Astrocyte (in vitro differentiated cells and primary cell): ENCODE measurements at regions not wholly inside any gene's neighbourhood (a gene's known extent, or its start where the extent isn't known, plus 50 kb on each side); places are given as distances from the start of the nearest gene placed in this dataset.

Experiments used
- DNase-seq: peaks from one replicate; pipeline ENCODE4 v3.0.0-alpha.2; 2010; ENCODE audit warnings: low read depth
- FAIRE-seq: peaks from 2 replicates; lab custom pipeline; 2011; peaks lifted over from hg19 to GRCh38; lab: Jason Lieb, UNC
- H2AFZ ChIP-seq: 2 replicates; pipeline ENCODE4 v1.6.0; 2012; ENCODE audit warnings: low read depth, low read length, inconsistent platforms
- H3K27ac ChIP-seq: 2 replicates; pipeline ENCODE4 v1.5.1; 2011; ENCODE audit warnings: low read depth, low read length, inconsistent platforms
- H3K27me3 ChIP-seq: 2 replicates; pipeline ENCODE4 v1.6.0; 2011; ENCODE audit warnings: low read length, inconsistent platforms; ENCODE audit not compliant: insufficient read depth
- H3K36me3 ChIP-seq: 2 replicates; pipeline ENCODE4 v1.5.1; 2011; ENCODE audit warnings: low read length, inconsistent platforms; ENCODE audit not compliant: insufficient read depth
- H3K4me1 ChIP-seq: 2 replicates; pipeline ENCODE4 v1.5.1; 2011; ENCODE audit warnings: low read length, inconsistent platforms; ENCODE audit not compliant: insufficient read depth
- H3K4me2 ChIP-seq: 2 replicates; pipeline ENCODE4 v1.6.0; 2012; ENCODE audit warnings: low read length, inconsistent platforms
- H3K4me3 ChIP-seq: 2 replicates; pipeline ENCODE4 v1.5.1; 2011; ENCODE audit warnings: low read depth, mild to moderate bottlenecking, low read length, inconsistent platforms; ENCODE audit not compliant: insufficient read depth
- H3K79me2 ChIP-seq: 2 replicates; pipeline ENCODE4 v1.6.0; 2012; ENCODE audit warnings: mild to moderate bottlenecking, low read length, inconsistent platforms; ENCODE audit not compliant: insufficient read depth
- H3K9ac ChIP-seq: 2 replicates; pipeline ENCODE4 v1.6.0; 2012; ENCODE audit warnings: mild to moderate bottlenecking, low read length, inconsistent platforms
- H3K9me3 ChIP-seq: 2 replicates; pipeline ENCODE4 v1.5.1; 2012; ENCODE audit warnings: low read depth, mild to moderate bottlenecking, low read length, inconsistent platforms; ENCODE audit not compliant: insufficient read depth
- H4K20me1 ChIP-seq: 2 replicates; pipeline ENCODE4 v1.6.0; 2012; ENCODE audit warnings: low read length, inconsistent platforms; ENCODE audit not compliant: insufficient read depth
- H3K27ac Mint-ChIP-seq: one replicate; pipeline ENCODE4 v1.8.0; 2021; ENCODE audit warnings: mild to moderate bottlenecking, mixed read lengths; ENCODE audit not compliant: unreplicated experiment
- H3K27me3 Mint-ChIP-seq: one replicate; pipeline ENCODE4 v1.8.0; 2021; ENCODE audit warnings: low read depth, mixed read lengths; ENCODE audit not compliant: unreplicated experiment
- H3K36me3 Mint-ChIP-seq: one replicate; pipeline ENCODE4 v1.8.0; 2021; ENCODE audit warnings: low read depth, mixed read lengths; ENCODE audit not compliant: unreplicated experiment
- H3K4me1 Mint-ChIP-seq: one replicate; pipeline ENCODE4 v1.8.0; 2021; ENCODE audit warnings: low read depth, mixed read lengths; ENCODE audit not compliant: unreplicated experiment
- H3K4me3 Mint-ChIP-seq: one replicate; pipeline ENCODE4 v1.8.0; 2021; ENCODE audit warnings: mild to moderate bottlenecking, moderate library complexity, mixed read lengths; ENCODE audit not compliant: unreplicated experiment
- H3K9me3 Mint-ChIP-seq: one replicate; pipeline ENCODE4 v1.8.0; 2021; ENCODE audit warnings: mild to moderate bottlenecking, mixed read lengths; ENCODE audit not compliant: unreplicated experiment
- EZH2 ChIP-seq: IDR thresholded peaks from 2 replicates; pipeline ENCODE4 v1.6.1; 2012; ENCODE audit warnings: mild to moderate bottlenecking, low read length, inconsistent platforms; ENCODE audit not compliant: insufficient read depth
- TF ChIP-seq, protein P1 (sequence below): IDR thresholded peaks from 2 replicates; pipeline ENCODE4 v1.5.1; 2011; ENCODE audit warnings: low read depth, mild to moderate bottlenecking, inconsistent platforms, low read length, moderate library complexity; ENCODE audit not compliant: insufficient read depth

GRCh38 chr4:18675586-18676525 is 654.3 kb upstream of the LCORL start:
- Histone ChIP-seq H4K20me1 (no peaks in the 10 kb centered on the region), H3K27me3 (peaks cover 2% of the 10 kb centered on the region), H3K79me2 (no peaks in the 10 kb centered on the region), H3K4me2 (no peak overlapping the region), H2AFZ (no peak overlapping the region), H3K9ac (no peak overlapping the region), H3K4me1 (no peaks in the 10 kb centered on the region), H3K27ac (no peak overlapping the region), H3K9me3 (no peaks in the 10 kb centered on the region), H3K4me3 (no peak overlapping the region), H3K36me3 (no peaks in the 10 kb centered on the region)
- Mint-ChIP-seq H3K4me3 (no peak overlapping the region), H3K36me3 (no peaks in the 10 kb centered on the region), H3K9me3 (peaks cover 2% of the 10 kb centered on the region), H3K27me3 (no peaks in the 10 kb centered on the region), H3K27ac (no peak overlapping the region), H3K4me1 (peaks cover 3% of the 10 kb centered on the region)
- no peak for TF ChIP-seq EZH2
- TF ChIP-seq, protein P1, sequence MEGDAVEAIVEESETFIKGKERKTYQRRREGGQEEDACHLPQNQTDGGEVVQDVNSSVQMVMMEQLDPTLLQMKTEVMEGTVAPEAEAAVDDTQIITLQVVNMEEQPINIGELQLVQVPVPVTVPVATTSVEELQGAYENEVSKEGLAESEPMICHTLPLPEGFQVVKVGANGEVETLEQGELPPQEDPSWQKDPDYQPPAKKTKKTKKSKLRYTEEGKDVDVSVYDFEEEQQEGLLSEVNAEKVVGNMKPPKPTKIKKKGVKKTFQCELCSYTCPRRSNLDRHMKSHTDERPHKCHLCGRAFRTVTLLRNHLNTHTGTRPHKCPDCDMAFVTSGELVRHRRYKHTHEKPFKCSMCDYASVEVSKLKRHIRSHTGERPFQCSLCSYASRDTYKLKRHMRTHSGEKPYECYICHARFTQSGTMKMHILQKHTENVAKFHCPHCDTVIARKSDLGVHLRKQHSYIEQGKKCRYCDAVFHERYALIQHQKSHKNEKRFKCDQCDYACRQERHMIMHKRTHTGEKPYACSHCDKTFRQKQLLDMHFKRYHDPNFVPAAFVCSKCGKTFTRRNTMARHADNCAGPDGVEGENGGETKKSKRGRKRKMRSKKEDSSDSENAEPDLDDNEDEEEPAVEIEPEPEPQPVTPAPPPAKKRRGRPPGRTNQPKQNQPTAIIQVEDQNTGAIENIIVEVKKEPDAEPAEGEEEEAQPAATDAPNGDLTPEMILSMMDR = no peak
- no peak for DNase-seq
- no peak for FAIRE-seq

- no peak overlapping the region for H3K4me3 Mint-ChIP-seq
- Histone ChIP-seq H2AFZ (no peak overlapping the region), H3K4me3 (no peak overlapping the region), H3K4me1 (no peaks in the 10 kb centered on the region), H3K27ac (no peak overlapping the region), H3K9me3 (no peaks in the 10 kb centered on the region), H3K79me2 (no peaks in the 10 kb centered on the region), H3K4me2 (no peak overlapping the region), H3K36me3 (no peaks in the 10 kb centered on the region), H3K27me3 (no peaks in the 10 kb centered on the region), H3K9ac (no peak overlapping the region), H4K20me1 (no peaks in the 10 kb centered on the region)
- no peaks in the 10 kb centered on the region for H3K27me3 Mint-ChIP-seq
- H3K9me3 Mint-ChIP-seq = peaks cover 2% of the 10 kb centered on the region
- no peak for DNase-seq
- TF ChIP-seq, protein P1 = no peak
- TF ChIP-seq EZH2 = no peak
- no peak overlapping the region for H3K27ac Mint-ChIP-seq
- FAIRE-seq = no peak
- H3K36me3 Mint-ChIP-seq = no peaks in the 10 kb centered on the region
- H3K4me1 Mint-ChIP-seq = no peaks in the 10 kb centered on the region
These were observed 648.5 kb upstream of the LCORL start for GRCh38 chr4:18670034-18670433.

DNA sequence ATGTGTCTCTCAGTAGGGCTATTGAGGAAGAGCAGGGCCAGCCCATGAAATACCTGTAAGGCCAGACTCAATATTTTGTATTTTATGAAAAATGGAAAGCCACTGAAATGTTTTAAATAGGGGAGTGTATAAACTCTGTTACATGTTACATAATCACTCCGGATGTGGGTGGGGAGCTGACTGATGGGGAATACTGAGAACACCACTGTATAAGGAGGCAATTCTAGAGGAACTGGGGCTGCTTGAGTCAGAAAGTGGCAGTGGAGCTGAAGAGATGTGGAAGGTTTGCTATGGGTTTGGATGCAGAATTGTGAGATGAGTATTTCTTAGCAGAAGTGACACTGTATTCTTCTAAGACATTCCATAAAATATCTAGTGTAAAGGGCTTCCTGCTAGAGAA is 647.8 kb upstream of the LCORL start:
- Histone ChIP-seq H3K27me3 (no peaks in the 10 kb centered on the region), H2AFZ (no peak overlapping the region), H3K36me3 (no peaks in the 10 kb centered on the region), H3K9ac (no peak overlapping the region), H3K9me3 (no peaks in the 10 kb centered on the region), H3K4me2 (no peak overlapping the region), H3K4me1 (no peaks in the 10 kb centered on the region), H3K4me3 (no peak overlapping the region), H3K27ac (no peak overlapping the region), H3K79me2 (no peaks in the 10 kb centered on the region), H4K20me1 (no peaks in the 10 kb centered on the region)
- peaks cover 2% of the 10 kb centered on the region for H3K9me3 Mint-ChIP-seq
- no peak overlapping the region for H3K27ac Mint-ChIP-seq
- H3K4me3 Mint-ChIP-seq = no peak overlapping the region
- FAIRE-seq (no peak), DNase-seq (no peak)
- no peaks in the 10 kb centered on the region for H3K27me3 Mint-ChIP-seq
- H3K36me3 Mint-ChIP-seq = no peaks in the 10 kb centered on the region
- no peak for TF ChIP-seq EZH2
- TF ChIP-seq, protein P1 = no peak
- no peaks in the 10 kb centered on the region for H3K4me1 Mint-ChIP-seq
